A549 (cell line): ENCODE measurements at regions not wholly inside any gene's neighbourhood (a gene's known extent, or its start where the extent isn't known, plus 50 kb on each side); places are given as distances from the start of the nearest gene placed in this dataset.

Experiments used
- ATAC-seq, 2 experiments: fragments of 200-7000 bp in 1 of 2; fragments of >200 bp in 1 of 2; cut with Nextera tagmentation in 1 of 2; cut with Tn5 transposase in 1 of 2; 3 replicates each; pipeline versions ENCODE4 v1.8.0 to v1.9.1; 2018 to 2020; ENCODE audit warnings: mild to moderate bottlenecking in 1 of 2, moderate library complexity in 1 of 2
- CTCF ChIA-PET: fragments of 300-600 bp; sonication (Branson Sonifier 250); formaldehyde crosslinking; extraction: SDS; loops from one replicate; lab custom pipeline; 2021; ENCODE audit warnings: antibody characterized with exemption, inconsistent platforms; lab: Yijun Ruan, JAX
- POLR2A ChIA-PET: fragments of 350-600 bp; formaldehyde crosslinking; extraction: SDS; loops from one replicate; lab custom pipeline; 2021; ENCODE audit warnings: antibody characterized with exemption, inconsistent platforms; lab: Yijun Ruan, JAX
- DNase-seq, 2 experiments: peaks; one replicate each; pipeline versions ENCODE4 v3.0.0 to v3.0.0-alpha.2; 2011 to 2016; ENCODE audit warnings: low read depth in 1 of 2, low spot score in 1 of 2
- FAIRE-seq: peaks from 2 replicates; lab custom pipeline; 2011; peaks lifted over from hg19 to GRCh38; lab: Jason Lieb, UNC
- H3K27ac ChIP-seq, 2 experiments: fragments of >200 bp; sonication (Bioruptor Twin); formaldehyde crosslinking; 3 replicates each; pipeline ENCODE4 v1.5.1; 2016 to 2017
- H3K4me1 ChIP-seq: fragments of >200 bp; sonication (Bioruptor Twin); formaldehyde crosslinking; 3 replicates; pipeline ENCODE4 v1.6.1; 2016
- H3K4me2 ChIP-seq: fragments of >200 bp; sonication (Bioruptor Twin); formaldehyde crosslinking; 3 replicates; pipeline ENCODE4 v1.6.1; 2016
- H3K4me3 ChIP-seq: fragments of >200 bp; sonication (Bioruptor Twin); formaldehyde crosslinking; 3 replicates; pipeline ENCODE4 v1.5.1; 2016
- H3K9me3 ChIP-seq: fragments of >200 bp; sonication (Bioruptor Twin); formaldehyde crosslinking; 3 replicates; pipeline ENCODE4 v1.6.1; 2016
- BCL3 ChIP-seq: fragments of >200 bp; sonication (Bioruptor Twin); formaldehyde crosslinking; IDR thresholded peaks from 3 replicates; pipeline ENCODE4 v1.6.1; 2016
- CBX2 ChIP-seq: fragments of 200-600 bp; sonication (generic); IDR thresholded peaks from 2 replicates; pipeline ENCODE4 v1.6.1; 2016; ENCODE audit warnings: low read depth, mild to moderate bottlenecking, borderline replicate concordance
- CBX8 ChIP-seq: fragments of 200-600 bp; sonication (generic); IDR thresholded peaks from 2 replicates; pipeline ENCODE4 v1.6.1; 2016
- CHD2 ChIP-seq: fragments of 150-350 bp; IDR thresholded peaks from 2 replicates; pipeline ENCODE4 v1.6.1; 2014; ENCODE audit warnings: low read length; ENCODE audit not compliant: partially characterized antibody
- ELK1 ChIP-seq: fragments of 150-350 bp; IDR thresholded peaks from 2 replicates; pipeline ENCODE4 v1.6.1; 2014; ENCODE audit warnings: low read depth, mild to moderate bottlenecking, low read length
- ESRRA ChIP-seq: fragments of 150-350 bp; IDR thresholded peaks from 2 replicates; pipeline ENCODE4 v1.6.1; 2014; ENCODE audit warnings: mild to moderate bottlenecking, low read length, borderline replicate concordance
- HEYL ChIP-seq: fragments of 250-450 bp; sonication (Bioruptor Pico); IDR thresholded peaks from 2 replicates; pipeline ENCODE4 v1.8.0; 2021; ENCODE audit warnings: mild to moderate bottlenecking, moderate library complexity
- HOXA7 ChIP-seq: fragments of 250-450 bp; sonication (Bioruptor Pico); IDR thresholded peaks from 2 replicates; pipeline ENCODE4 v1.5.0; 2020; ENCODE audit warnings: mild to moderate bottlenecking, moderate library complexity
- HOXB5 ChIP-seq: fragments of 250-450 bp; sonication (Bioruptor Pico); IDR thresholded peaks from 2 replicates; pipeline ENCODE4 v1.5.0; 2020; ENCODE audit warnings: mild to moderate bottlenecking, moderate library complexity
- JUN ChIP-seq, 2 experiments: fragments of >200 bp; sonication (Bioruptor Twin); formaldehyde crosslinking; IDR thresholded peaks; 2 replicates in 1 of 2; 3 replicates in 1 of 2; pipeline ENCODE4 v1.6.1; 2016 to 2017
- JUNB ChIP-seq: fragments of >200 bp; sonication (Bioruptor Twin); formaldehyde crosslinking; IDR thresholded peaks from 2 replicates; pipeline ENCODE4 v1.6.1; 2016
- KDM1A ChIP-seq: fragments of 200-600 bp; sonication (generic); IDR thresholded peaks from 2 replicates; pipeline ENCODE4 v1.6.1; 2016; ENCODE audit warnings: low read depth, mild to moderate bottlenecking
- MAFK ChIP-seq: fragments of 450-650 bp; IDR thresholded peaks from 2 replicates; pipeline ENCODE4 v1.6.1; 2014; ENCODE audit not compliant: partially characterized antibody
- NPAS2 ChIP-seq: fragments of 250-450 bp; sonication (Bioruptor Pico); IDR thresholded peaks from 2 replicates; pipeline ENCODE4 v1.8.0; 2022; ENCODE audit warnings: mild to moderate bottlenecking, moderate library complexity, borderline replicate concordance
- POLR2AphosphoS2 ChIP-seq: conservative IDR thresholded peaks from 2 replicates; pipeline ENCODE4 v1.6.1; 2012; ENCODE audit warnings: low read length, improper control_type of control experiment, inconsistent platforms
- RARB ChIP-seq: fragments of 250-450 bp; sonication (Bioruptor Pico); IDR thresholded peaks from 2 replicates; pipeline ENCODE4 v1.8.0; 2021; ENCODE audit warnings: mild to moderate bottlenecking, moderate library complexity
- REST ChIP-seq: fragments of 200-600 bp; sonication (generic); IDR thresholded peaks from 2 replicates; pipeline ENCODE4 v1.6.1; 2016; ENCODE audit warnings: antibody characterized with exemption, mild to moderate bottlenecking, moderate library complexity
- RNF2 ChIP-seq: fragments of 200-600 bp; sonication (generic); IDR thresholded peaks from 2 replicates; pipeline ENCODE4 v1.6.1; 2016; ENCODE audit warnings: low read depth, mild to moderate bottlenecking, antibody characterized with exemption, moderate library complexity, borderline replicate concordance
- SMC3 ChIP-seq: fragments of >200 bp; sonication (Bioruptor Twin); formaldehyde crosslinking; IDR thresholded peaks from 3 replicates; pipeline ENCODE4 v1.6.1; 2018; ENCODE audit warnings: inconsistent platforms
- TFCP2L1 ChIP-seq: fragments of 250-450 bp; sonication (Bioruptor Pico); IDR thresholded peaks from 2 replicates; pipeline ENCODE4 v1.5.0; 2021; ENCODE audit warnings: mild to moderate bottlenecking
- TP53 ChIP-seq: fragments of 250-450 bp; sonication (Bioruptor Pico); IDR thresholded peaks from 2 replicates; pipeline ENCODE4 v1.5.0; 2021; ENCODE audit warnings: mild to moderate bottlenecking, moderate library complexity
- USF2 ChIP-seq: fragments of 450-650 bp; IDR thresholded peaks from 2 replicates; pipeline ENCODE4 v1.6.1; 2014; ENCODE audit warnings: antibody characterized with exemption
- ZFP36 ChIP-seq: fragments of 450-650 bp; IDR thresholded peaks from 2 replicates; pipeline ENCODE4 v1.6.1; 2014; ENCODE audit warnings: borderline replicate concordance; ENCODE audit not compliant: partially characterized antibody
- WGBS: methylation state at CpG from one replicate; pipeline ENCODE4 v1.1.6; 2017; ENCODE audit errors: missing lambda C conversion rate; 5-methylcytosine and 5-hydroxymethylcytosine counted together
- TF ChIP-seq, protein P1 (sequence below): fragments of >200 bp; sonication (Bioruptor Twin); formaldehyde crosslinking; IDR thresholded peaks from 2 replicates; pipeline ENCODE4 v1.6.1; 2016

DNA sequence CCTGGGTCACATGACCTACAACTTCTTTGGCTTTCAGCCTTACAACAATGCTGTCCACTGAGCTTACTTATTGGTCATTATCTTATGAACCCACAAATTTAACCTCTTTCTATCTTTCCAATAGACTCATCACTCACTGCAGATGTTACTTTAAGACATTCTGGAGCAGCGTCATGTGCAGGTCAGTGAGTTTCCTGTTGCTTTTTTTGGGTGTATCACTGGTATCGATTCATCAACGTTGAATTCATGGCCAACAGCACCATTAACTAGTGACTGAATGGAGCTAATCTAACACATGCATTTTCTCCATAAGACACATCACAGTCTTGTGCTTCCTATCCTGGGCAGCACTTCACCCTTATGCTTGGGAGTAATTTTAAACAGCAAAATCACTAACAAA, 672.6 kb upstream of the CDH18 start:
- TF ChIP-seq CBX8 (no peak), CHD2 (no peak), KDM1A (no peak), JUNB (no peak), POLR2AphosphoS2 (no peak), ZFP36 (no peak), BCL3 (no peak), HEYL (CRISPR knock-in tag) (no peak), JUN (IDR thresholded peaks at IDR 0.05) (no peak), TFCP2L1 (CRISPR knock-in tag) (no peak), RARB (CRISPR knock-in tag) (no peak), SMC3 (no peak), TP53 (CRISPR knock-in tag) (no peak)
- TF ChIP-seq, protein P1, sequence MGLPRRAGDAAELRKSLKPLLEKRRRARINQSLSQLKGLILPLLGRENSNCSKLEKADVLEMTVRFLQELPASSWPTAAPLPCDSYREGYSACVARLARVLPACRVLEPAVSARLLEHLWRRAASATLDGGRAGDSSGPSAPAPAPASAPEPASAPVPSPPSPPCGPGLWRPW, result no peak
- H3K27ac ChIP-seq, result no peak overlapping the region
- H3K9me3 ChIP-seq, result no peaks in the 10 kb centered on the region
- ChIA-PET CTCF (no interaction called here), POLR2A (no interaction called here)
- H3K4me3 ChIP-seq, result no peak overlapping the region
- DNase-seq (no peak), FAIRE-seq (no peak), ATAC-seq (no peak)
- WGBS, result 18% methylated on average over 3 of the region's 3 CpGs
- H3K4me1 ChIP-seq, result no peaks in the 10 kb centered on the region
- no peak overlapping the region for H3K4me2 ChIP-seq

- H3K4me1 ChIP-seq, result no peaks in the 10 kb centered on the region
- H3K27ac ChIP-seq, result no peak overlapping the region
- no peak for DNase-seq
- TF ChIP-seq CBX2 (no peak), NPAS2 (no peak), HOXA7 (CRISPR knock-in tag) (no peak), HOXB5 (CRISPR knock-in tag) (no peak), JUNB (no peak), TP53 (CRISPR knock-in tag) (no peak), ZFP36 (no peak), REST (no peak), MAFK (no peak), RNF2 (no peak), ELK1 (no peak), USF2 (no peak), POLR2AphosphoS2 (no peak), ESRRA (no peak)
- TF ChIP-seq, all 56 proteins: peak for 0
- FAIRE-seq, result no peak
- Histone ChIP-seq H3K4me3 (no peak overlapping the region), H3K4me2 (no peak overlapping the region), H3K9me3 (no peaks in the 10 kb centered on the region)
- no peak for ATAC-seq
- POLR2A ChIA-PET, result no interaction called here
- CTCF ChIA-PET, result no interaction called here
These were observed 668.3 kb upstream of the CDH18 start for GRCh38 chr5:20656262-20656661.
